A549 (cell line): ENCODE measurements at regions not wholly inside any gene's neighbourhood (a gene's known extent, or its start where the extent isn't known, plus 50 kb on each side); places are given as distances from the start of the nearest gene placed in this dataset.
"Not testable (repeated sequence)": the region's sequence is repeated elsewhere in the genome, so short reads cannot be mapped to it uniquely, and the experiment has no call there.

ENCODE experiments used
- MAFK ChIP-seq: fragments of 450-650 bp; IDR thresholded peaks from 2 replicates; pipeline ENCODE4 v1.6.1; 2014; ENCODE audit not compliant: partially characterized antibody
- POLR2A ChIP-seq: IDR thresholded peaks from 2 replicates; pipeline ENCODE4 v1.6.1; 2012; ENCODE audit warnings: mild to moderate bottlenecking, low read length

DNA sequence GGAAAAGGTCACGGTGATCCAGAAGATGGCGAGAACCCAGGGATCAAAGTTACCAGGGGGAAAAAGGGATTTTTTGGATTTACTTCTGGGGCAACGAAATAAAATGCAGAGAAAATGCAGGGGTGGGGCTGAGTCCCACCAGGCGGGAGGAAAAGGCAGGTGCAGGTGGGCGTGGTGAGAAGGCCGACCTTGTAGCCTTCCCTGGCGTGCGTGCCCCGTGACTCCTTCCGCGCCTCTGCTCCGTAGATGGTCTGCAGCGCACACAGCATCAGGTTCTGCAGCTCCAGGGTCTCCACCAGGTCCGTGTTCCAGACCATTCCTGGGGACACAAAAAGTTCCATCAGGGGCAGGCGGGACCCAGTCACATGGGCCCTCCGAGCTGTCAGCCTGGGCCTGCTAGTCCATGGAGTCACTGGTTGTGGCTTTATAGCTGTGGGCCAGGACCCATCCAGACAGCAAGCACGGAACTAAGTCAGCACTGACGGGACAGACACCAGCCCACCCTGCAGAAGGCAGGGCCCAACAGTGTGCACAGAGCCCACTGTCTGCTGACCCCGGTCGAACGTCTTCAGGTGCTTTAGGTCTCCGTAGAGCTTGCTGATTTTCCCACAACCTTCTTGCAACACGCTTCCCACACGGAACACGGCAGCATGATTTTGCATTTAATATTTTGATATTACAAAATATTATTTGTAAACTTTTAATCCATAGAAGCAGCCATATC lies 52.4 kb upstream of the LPCAT1 start:
- not testable (repeated sequence) for TF ChIP-seq POLR2A, MAFK
